ENCODE measurements at regions not wholly inside any gene's neighbourhood (a gene's known extent, or its start where the extent isn't known, plus 50 kb on each side); places are given as distances from the start of the nearest gene placed in this dataset.

DNA sequence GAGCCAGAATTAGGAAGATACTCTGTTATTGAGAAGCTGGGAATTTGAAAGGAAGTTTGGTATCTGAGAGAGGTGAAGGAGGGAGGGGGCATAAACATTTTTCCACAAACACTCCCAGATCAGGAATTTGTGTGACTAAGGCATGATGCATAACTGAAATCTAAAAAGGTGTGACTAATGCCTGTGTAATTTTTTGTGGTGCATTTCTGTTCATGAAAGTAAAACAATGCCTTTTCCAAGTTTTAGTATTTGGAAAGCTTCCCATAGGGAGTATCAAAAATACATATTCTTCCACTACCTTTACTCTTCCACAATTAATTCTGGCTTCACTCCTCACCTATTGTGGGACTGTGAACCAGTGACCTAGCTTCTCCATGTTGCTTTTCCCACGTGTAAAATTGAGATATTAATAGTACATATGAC is 56.4 kb upstream of the CAV2 start:
- Histone ChIP-seq H3K18ac (ENCODE audit: insufficient read length, low read depth, low read length) (no peak overlapping the region), H2BK120ac (ENCODE audit: low read depth, low read length, poor library complexity, severe bottlenecking) (no peak overlapping the region), H3K9ac (ENCODE audit: extremely low read depth, insufficient read length, low read length) (no peak overlapping the region), H3K4me2 (ENCODE audit: insufficient read depth, insufficient read length, low read length) (no peak overlapping the region), H3K9me3 (ENCODE audit: control insufficient read depth, low read depth, low read length) (no peaks in the 10 kb centered on the region), H2BK15ac (ENCODE audit: low read depth, low read length) (no peak overlapping the region), H3K79me2 (ENCODE audit: insufficient read depth, low read length) (no peaks in the 10 kb centered on the region), H4K5ac (ENCODE audit: insufficient read length, low read depth, low read length) (no peak overlapping the region), H3K4ac (ENCODE audit: low read depth, low read length) (no peak overlapping the region), H3K27ac (ENCODE audit: insufficient read length, low read depth, low read length) (no peak overlapping the region), H4K8ac (replicated peaks; ENCODE audit: insufficient read length, low read depth, low read length) (no peak overlapping the region), H2AK5ac (ENCODE audit: insufficient read length, low read length) (no peak overlapping the region), H3K23ac (ENCODE audit: insufficient read length, low read depth, low read length) (no peak overlapping the region), H2BK5ac (ENCODE audit: insufficient read length, low read length) (no peak overlapping the region), H3T11ph (ENCODE audit: low read length) (no peak overlapping the region), H2AFZ (ENCODE audit: low read length) (no peak overlapping the region), H3K23me2 (ENCODE audit: insufficient read length, low read depth, low read length, poor library complexity, severe bottlenecking) (no peaks in the 10 kb centered on the region), H2BK12ac (ENCODE audit: insufficient read length, low read depth, low read length) (no peak overlapping the region), H3K56ac (ENCODE audit: insufficient read length, low read depth, low read length) (no peak overlapping the region), H3K79me1 (ENCODE audit: insufficient read depth, low read depth, low read length, poor library complexity, severe bottlenecking) (no peaks in the 10 kb centered on the region), H3K14ac (ENCODE audit: insufficient read depth, low read length) (no peak overlapping the region), H3K4me1 (ENCODE audit: insufficient read depth, low read length) (no peaks in the 10 kb centered on the region), H3K27me3 (ENCODE audit: insufficient read depth, low read length) (no peaks in the 10 kb centered on the region), H4K20me1 (ENCODE audit: control insufficient read depth, insufficient read depth, insufficient read length) (no peaks in the 10 kb centered on the region), H4K91ac (ENCODE audit: insufficient read length, low read depth, low read length) (no peak overlapping the region), H2BK20ac (ENCODE audit: low read depth, low read length, poor library complexity, severe bottlenecking) (no peak overlapping the region)
- no peaks in the 10 kb centered on the region for H3K36me3 Mint-ChIP-seq (ENCODE audit: insufficient read depth in 1 of 3, low read depth in 3 of 3)
- TF ChIP-seq, protein P1, sequence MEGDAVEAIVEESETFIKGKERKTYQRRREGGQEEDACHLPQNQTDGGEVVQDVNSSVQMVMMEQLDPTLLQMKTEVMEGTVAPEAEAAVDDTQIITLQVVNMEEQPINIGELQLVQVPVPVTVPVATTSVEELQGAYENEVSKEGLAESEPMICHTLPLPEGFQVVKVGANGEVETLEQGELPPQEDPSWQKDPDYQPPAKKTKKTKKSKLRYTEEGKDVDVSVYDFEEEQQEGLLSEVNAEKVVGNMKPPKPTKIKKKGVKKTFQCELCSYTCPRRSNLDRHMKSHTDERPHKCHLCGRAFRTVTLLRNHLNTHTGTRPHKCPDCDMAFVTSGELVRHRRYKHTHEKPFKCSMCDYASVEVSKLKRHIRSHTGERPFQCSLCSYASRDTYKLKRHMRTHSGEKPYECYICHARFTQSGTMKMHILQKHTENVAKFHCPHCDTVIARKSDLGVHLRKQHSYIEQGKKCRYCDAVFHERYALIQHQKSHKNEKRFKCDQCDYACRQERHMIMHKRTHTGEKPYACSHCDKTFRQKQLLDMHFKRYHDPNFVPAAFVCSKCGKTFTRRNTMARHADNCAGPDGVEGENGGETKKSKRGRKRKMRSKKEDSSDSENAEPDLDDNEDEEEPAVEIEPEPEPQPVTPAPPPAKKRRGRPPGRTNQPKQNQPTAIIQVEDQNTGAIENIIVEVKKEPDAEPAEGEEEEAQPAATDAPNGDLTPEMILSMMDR (conservative IDR thresholded peaks at IDR 0.05) = no peak
- no peak overlapping the region for H3K4me3 Mint-ChIP-seq
- H3K9me3 Mint-ChIP-seq = no peaks in the 10 kb centered on the region
- WGBS (ENCODE audit: extremely low coverage, insufficient read length, low lambda C conversion rate) = no CpG with 5 or more reads among the region's 1 CpG
- H3K4me1 Mint-ChIP-seq = peaks cover 0 to 2% of the 10 kb centered on the region in 2 experiments; a peak in 1 of 4 replicates
- no peak for DNase-seq
- no peak overlapping the region for H3K27ac Mint-ChIP-seq
- no peaks in the 10 kb centered on the region for H3K27me3 Mint-ChIP-seq (ENCODE audit: low read depth)

Data from H9 (cell line).